Gastroesophageal sphincter (tissue), 3 donors: ENCODE measurements at regions not wholly inside any gene's neighbourhood (a gene's known extent, or its start where the extent isn't known, plus 50 kb on each side); places are given as distances from the start of the nearest gene placed in this dataset.

Experiments
- EP300 ChIP-seq: sonication (generic); formaldehyde crosslinking; IDR thresholded peaks from one replicate; pipeline ENCODE4 v1.6.1; 2017; ENCODE audit warnings: antibody characterized with exemption, mild to moderate bottlenecking
- POLR2A ChIP-seq, 2 donors: fragments of 450-650 bp; IDR thresholded peaks; one replicate each; pipeline ENCODE4 v1.6.1; 2017; ENCODE audit warnings: antibody characterized with exemption in 2 of 2, mild to moderate bottlenecking in 2 of 2, moderate library complexity in 1 of 2
- TF ChIP-seq, protein P1 (sequence below), 4 experiments: fragments of 200-600 bp in 2 of 4; fragments of 450-650 bp in 2 of 4; sonication (generic) in 1 of 4; IDR thresholded peaks; one replicate each; pipeline ENCODE4 v1.5.1; 2017 to 2019; ENCODE audit warnings: antibody characterized with exemption in 4 of 4, mild to moderate bottlenecking in 2 of 4, moderate library complexity in 2 of 4

GRCh38 chr7:32222251-32222900 lies 152.2 kb upstream of the PDE1C start:
- TF ChIP-seq, protein P1, sequence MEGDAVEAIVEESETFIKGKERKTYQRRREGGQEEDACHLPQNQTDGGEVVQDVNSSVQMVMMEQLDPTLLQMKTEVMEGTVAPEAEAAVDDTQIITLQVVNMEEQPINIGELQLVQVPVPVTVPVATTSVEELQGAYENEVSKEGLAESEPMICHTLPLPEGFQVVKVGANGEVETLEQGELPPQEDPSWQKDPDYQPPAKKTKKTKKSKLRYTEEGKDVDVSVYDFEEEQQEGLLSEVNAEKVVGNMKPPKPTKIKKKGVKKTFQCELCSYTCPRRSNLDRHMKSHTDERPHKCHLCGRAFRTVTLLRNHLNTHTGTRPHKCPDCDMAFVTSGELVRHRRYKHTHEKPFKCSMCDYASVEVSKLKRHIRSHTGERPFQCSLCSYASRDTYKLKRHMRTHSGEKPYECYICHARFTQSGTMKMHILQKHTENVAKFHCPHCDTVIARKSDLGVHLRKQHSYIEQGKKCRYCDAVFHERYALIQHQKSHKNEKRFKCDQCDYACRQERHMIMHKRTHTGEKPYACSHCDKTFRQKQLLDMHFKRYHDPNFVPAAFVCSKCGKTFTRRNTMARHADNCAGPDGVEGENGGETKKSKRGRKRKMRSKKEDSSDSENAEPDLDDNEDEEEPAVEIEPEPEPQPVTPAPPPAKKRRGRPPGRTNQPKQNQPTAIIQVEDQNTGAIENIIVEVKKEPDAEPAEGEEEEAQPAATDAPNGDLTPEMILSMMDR (IDR thresholded peaks at IDR 0.05) = no peak
- no peak for TF ChIP-seq POLR2A (IDR thresholded peaks at IDR 0.05)
- TF ChIP-seq EP300 = no peak
